Trophoblast cell (in vitro differentiated cells and primary cell): ENCODE measurements at regions not wholly inside any gene's neighbourhood (a gene's known extent, or its start where the extent isn't known, plus 50 kb on each side); places are given as distances from the start of the nearest gene placed in this dataset.
"Not testable (repeated sequence)": the region's sequence is repeated elsewhere in the genome, so short reads cannot be mapped to it uniquely, and the experiment has no call there.

ENCODE experiments used
- DNase-seq, 2 donors: peaks; one replicate each; pipeline ENCODE4 v3.0.0-alpha.2; 2016
- H2AFZ ChIP-seq: 2 replicates; pipeline ENCODE4 v1.6.1; 2013; ENCODE audit warnings: low read length, moderate library complexity, mild to moderate bottlenecking; ENCODE audit not compliant: insufficient read depth, poor library complexity
- H2AK5ac ChIP-seq: 2 replicates; pipeline ENCODE4 v1.6.1; 2013; ENCODE audit warnings: mild to moderate bottlenecking, low read length
- H2BK120ac ChIP-seq: 2 replicates; pipeline ENCODE4 v1.6.1; 2013; ENCODE audit warnings: low read length, mild to moderate bottlenecking, moderate library complexity; ENCODE audit not compliant: insufficient read depth, poor library complexity
- H2BK12ac ChIP-seq: 2 replicates; pipeline ENCODE4 v1.6.1; 2013; ENCODE audit warnings: mild to moderate bottlenecking, low read length, moderate library complexity
- H2BK5ac ChIP-seq: 2 replicates; pipeline ENCODE4 v1.6.1; 2013; ENCODE audit warnings: low read length, low read depth, moderate library complexity, mild to moderate bottlenecking; ENCODE audit not compliant: poor library complexity
- H3K14ac ChIP-seq: 2 replicates; pipeline ENCODE4 v1.6.1; 2013; ENCODE audit warnings: mild to moderate bottlenecking, low read length
- H3K18ac ChIP-seq: 2 replicates; pipeline ENCODE4 v1.6.1; 2013; ENCODE audit warnings: mild to moderate bottlenecking, low read length
- H3K23ac ChIP-seq: 2 replicates; pipeline ENCODE4 v1.6.1; 2013; ENCODE audit warnings: low read length
- H3K27ac ChIP-seq: 2 replicates; pipeline ENCODE4 v1.5.1; 2013; ENCODE audit warnings: low read depth, mild to moderate bottlenecking, inconsistent platforms, low read length, moderate library complexity
- H3K27me3 ChIP-seq: 2 replicates; pipeline ENCODE4 v1.6.1; 2013; ENCODE audit warnings: inconsistent platforms, mild to moderate bottlenecking, low read length, moderate library complexity; ENCODE audit not compliant: insufficient read depth
- H3K36me3 ChIP-seq, 2 experiments: 1 replicate in 1 of 2; 2 replicates in 1 of 2; pipeline ENCODE4 v1.6.1; 2013; ENCODE audit warnings: low read length in 2 of 2, mild to moderate bottlenecking in 2 of 2, moderate library complexity in 1 of 2; ENCODE audit not compliant: insufficient read depth in 2 of 2, control insufficient read depth in 1 of 2
- H3K4ac ChIP-seq: 2 replicates; pipeline ENCODE4 v1.6.1; 2013; ENCODE audit warnings: low read depth, mild to moderate bottlenecking, low read length, moderate library complexity
- H3K4me1 ChIP-seq, 2 experiments: 1 replicate in 1 of 2; 2 replicates in 1 of 2; pipeline ENCODE4 v1.6.1; 2013; ENCODE audit warnings: low read length in 2 of 2, mild to moderate bottlenecking in 2 of 2, moderate library complexity in 1 of 2; ENCODE audit not compliant: insufficient read depth in 2 of 2, control insufficient read depth in 1 of 2
- H3K4me2 ChIP-seq: 2 replicates; pipeline ENCODE4 v1.6.1; 2013; ENCODE audit warnings: inconsistent platforms, mild to moderate bottlenecking, low read length, moderate library complexity
- H3K4me3 ChIP-seq: 2 replicates; pipeline ENCODE4 v1.5.1; 2013; ENCODE audit warnings: mild to moderate bottlenecking, low read depth, low read length, inconsistent platforms
- H3K79me1 ChIP-seq: one replicate; pipeline ENCODE4 v1.6.1; 2013; ENCODE audit warnings: low read length
- H3K79me2 ChIP-seq: 2 replicates; pipeline ENCODE4 v1.6.1; 2013; ENCODE audit warnings: low read length, mild to moderate bottlenecking; ENCODE audit not compliant: control insufficient read depth, insufficient read depth, poor library complexity
- H3K9ac ChIP-seq: 2 replicates; pipeline ENCODE4 v1.6.1; 2013; ENCODE audit warnings: mild to moderate bottlenecking, low read length
- H3K9me3 ChIP-seq: 2 replicates; pipeline ENCODE4 v1.6.1; 2013; ENCODE audit warnings: low read depth, mild to moderate bottlenecking, control low read depth, inconsistent platforms, low read length; ENCODE audit not compliant: insufficient read depth
- H4K12ac ChIP-seq: 2 replicates; pipeline ENCODE4 v1.6.1; 2013; ENCODE audit warnings: low read depth, mild to moderate bottlenecking, low read length, moderate library complexity
- H4K8ac ChIP-seq: 2 replicates; pipeline ENCODE4 v1.6.1; 2013; ENCODE audit warnings: low read depth, mild to moderate bottlenecking, low read length, moderate library complexity
- H4K91ac ChIP-seq: one replicate; pipeline ENCODE4 v1.6.1; 2013; ENCODE audit warnings: low read depth, mild to moderate bottlenecking, low read length, moderate library complexity
- WGBS: extraction: QIAGEN DNeasy Blood & Tissue Kit; methylation state at CpG from one replicate; pipeline ENCODE4 v1.1.7; 2013; ENCODE audit warnings: missing lambda C conversion rate; ENCODE audit not compliant: insufficient read length, insufficient coverage; ENCODE audit errors: extremely low coverage; 5-methylcytosine and 5-hydroxymethylcytosine counted together

- not testable (repeated sequence) for H3K23ac ChIP-seq, H3K27me3 ChIP-seq, H2BK120ac ChIP-seq, H3K79me2 ChIP-seq, H3K4me3 ChIP-seq, H3K4me1 ChIP-seq, H3K79me1 ChIP-seq, H2BK5ac ChIP-seq, H3K14ac ChIP-seq, H3K4ac ChIP-seq, H2AK5ac ChIP-seq, H2AFZ ChIP-seq, H4K91ac ChIP-seq, H3K18ac ChIP-seq, H3K9me3 ChIP-seq, H3K4me2 ChIP-seq, DNase-seq, H4K12ac ChIP-seq, H3K27ac ChIP-seq, H3K9ac ChIP-seq, H4K8ac ChIP-seq, H3K36me3 ChIP-seq, H2BK12ac ChIP-seq
- WGBS = no CpG with 5 or more reads among the region's 4 CpGs
These were observed 102.8 kb downstream of the LAT start for GRCh38 chr16:29087673-29088072.

- H2BK120ac ChIP-seq, H3K4me1 ChIP-seq, H3K4me3 ChIP-seq, H3K14ac ChIP-seq, H3K18ac ChIP-seq, H2BK5ac ChIP-seq, H3K4ac ChIP-seq, H3K4me2 ChIP-seq, H3K79me2 ChIP-seq, H3K23ac ChIP-seq, H2AFZ ChIP-seq, H3K79me1 ChIP-seq, H4K91ac ChIP-seq, H3K27ac ChIP-seq, H2BK12ac ChIP-seq, H2AK5ac ChIP-seq, H3K27me3 ChIP-seq, H3K9ac ChIP-seq, H4K8ac ChIP-seq, H3K36me3 ChIP-seq, H3K9me3 ChIP-seq, H4K12ac ChIP-seq: not testable (repeated sequence)
- WGBS = no CpG with 5 or more reads among the region's 74 CpGs
- peak in 1 of 2 donors; percentile 2 for DNase-seq
These were observed 97.2 kb downstream of the LAT start for GRCh38 chr16:29081829-29082639.

GRCh38 chr16:29074554-29075402, 89.9 kb downstream of the LAT start:
- not testable (repeated sequence) for H4K91ac ChIP-seq, H2BK5ac ChIP-seq, H3K79me2 ChIP-seq, H3K9me3 ChIP-seq, H3K4me2 ChIP-seq, H3K27me3 ChIP-seq, H3K27ac ChIP-seq, H4K12ac ChIP-seq, H3K4me3 ChIP-seq, H2AFZ ChIP-seq, H4K8ac ChIP-seq, H3K79me1 ChIP-seq, H3K23ac ChIP-seq, H3K4ac ChIP-seq, H3K18ac ChIP-seq, H3K14ac ChIP-seq, H2AK5ac ChIP-seq, H2BK120ac ChIP-seq, H2BK12ac ChIP-seq, H3K4me1 ChIP-seq, H3K36me3 ChIP-seq, H3K9ac ChIP-seq
- DNase-seq = peak in 1 of 2 donors; percentile 3
- no CpG with 5 or more reads among the region's 38 CpGs for WGBS

GRCh38 chr16:29062235-29062634, 77.4 kb downstream of the LAT start:
- H4K8ac ChIP-seq, DNase-seq, H3K79me2 ChIP-seq, H3K27me3 ChIP-seq, H3K36me3 ChIP-seq, H3K9me3 ChIP-seq, H3K23ac ChIP-seq, H3K4me2 ChIP-seq, H3K14ac ChIP-seq, H3K79me1 ChIP-seq, H3K4me3 ChIP-seq, H3K27ac ChIP-seq, H2BK120ac ChIP-seq, H4K12ac ChIP-seq, H4K91ac ChIP-seq, H2AK5ac ChIP-seq, H3K18ac ChIP-seq, H2BK5ac ChIP-seq, H2BK12ac ChIP-seq, H2AFZ ChIP-seq, H3K9ac ChIP-seq, H3K4me1 ChIP-seq, H3K4ac ChIP-seq: not testable (repeated sequence)
- WGBS = no CpG with 5 or more reads among the region's 4 CpGs
